Brain microvascular endothelial cell (primary cell): ENCODE measurements at regions not wholly inside any gene's neighbourhood (a gene's known extent, or its start where the extent isn't known, plus 50 kb on each side); places are given as distances from the start of the nearest gene placed in this dataset.

ENCODE experiments used
- DNase-seq: peaks from one replicate; pipeline ENCODE4 v3.0.0-alpha.2; 2020
- H3K27ac ChIP-seq: fragments of 250-450 bp; sonication (Bioruptor Pico); 2 replicates; pipeline ENCODE4 v1.5.1; 2020; ENCODE audit warnings: mild to moderate bottlenecking, moderate library complexity
- H3K27me3 ChIP-seq: fragments of 250-450 bp; sonication (Bioruptor Pico); replicated peaks from 2 replicates; pipeline ENCODE4 v1.5.1; 2020; ENCODE audit warnings: mild to moderate bottlenecking
- H3K36me3 ChIP-seq: fragments of 250-450 bp; sonication (Bioruptor Pico); replicated peaks from 2 replicates; pipeline ENCODE4 v1.5.1; 2020; ENCODE audit warnings: mild to moderate bottlenecking
- H3K4me3 ChIP-seq: 2 replicates; pipeline ENCODE4 v1.5.1; 2011; ENCODE audit warnings: low read depth, mild to moderate bottlenecking, control low read depth, low read length, moderate library complexity
- CTCF ChIP-seq: IDR thresholded peaks from 2 replicates; pipeline ENCODE4 v1.5.1; 2011; ENCODE audit warnings: low read depth, mild to moderate bottlenecking, moderate library complexity, low read length, control low read depth, inconsistent platforms; ENCODE audit errors: missing control alignments
- in situ Hi-C: cut with HindIII; loops from 2 replicates; pipeline ENCODE4 v1.10.0; 2017; ENCODE audit warnings: low sequenced_read_pairs, low pct_ligation_motif_present

GRCh38 chr3:82834098-82834497, 1072.7 kb upstream of the GBE1 start:
- Histone ChIP-seq H3K27me3 (no peaks in the 10 kb centered on the region), H3K4me3 (no peak overlapping the region), H3K27ac (no peak overlapping the region), H3K36me3 (no peaks in the 10 kb centered on the region)
- in situ Hi-C loops, result no loop called here
- TF ChIP-seq CTCF, result no peak
- DNase-seq, result no peak

- no peak overlapping the region for H3K4me3 ChIP-seq
- no peaks in the 10 kb centered on the region for H3K27me3 ChIP-seq
- in situ Hi-C loops, result no loop called here
- TF ChIP-seq CTCF, result no peak
- H3K27ac ChIP-seq, result no peak overlapping the region
- no peak for DNase-seq
- no peaks in the 10 kb centered on the region for H3K36me3 ChIP-seq
These were observed 1063.0 kb upstream of the GBE1 start for GRCh38 chr3:82824491-82824890.

- Histone ChIP-seq H3K27ac (no peak overlapping the region), H3K27me3 (no peaks in the 10 kb centered on the region), H3K4me3 (no peak overlapping the region), H3K36me3 (no peaks in the 10 kb centered on the region)
- no peak for TF ChIP-seq CTCF
- DNase-seq, result no peak
- in situ Hi-C loops, result no loop called here
These were observed 1054.6 kb upstream of the GBE1 start for GRCh38 chr3:82816086-82816485.

- H3K36me3 ChIP-seq, result no peaks in the 10 kb centered on the region
- in situ Hi-C loops, result no loop called here
- TF ChIP-seq CTCF, result no peak
These were observed 1054.1 kb upstream of the GBE1 start for GRCh38 chr3:82815417-82816058.

GRCh38 chr3:82814660-82815059, 1053.2 kb upstream of the GBE1 start:
- in situ Hi-C loops, result no loop called here
- TF ChIP-seq CTCF, result no peak

More at GRCh38 chr3:82815417-82816058, 1054.1 kb upstream of the GBE1 start:
- DNase-seq, result no peak
- H3K27me3 ChIP-seq, result no peaks in the 10 kb centered on the region
- H3K27ac ChIP-seq, result no peak overlapping the region
- H3K4me3 ChIP-seq, result no peak overlapping the region

GRCh38 chr3:82807781-82808180, 1046.3 kb upstream of the GBE1 start:
- Histone ChIP-seq H3K27ac (no peak overlapping the region), H3K27me3 (no peaks in the 10 kb centered on the region), H3K36me3 (no peaks in the 10 kb centered on the region), H3K4me3 (no peak overlapping the region)
- in situ Hi-C loops, result no loop called here
- DNase-seq, result no peak
- no peak for TF ChIP-seq CTCF

More at GRCh38 chr3:82814660-82815059, 1053.2 kb upstream of the GBE1 start:
- no peak for DNase-seq
- Histone ChIP-seq H3K4me3 (no peak overlapping the region), H3K27ac (no peak overlapping the region), H3K27me3 (no peaks in the 10 kb centered on the region), H3K36me3 (no peaks in the 10 kb centered on the region)
